Psoas muscle (tissue), 7 donors: ENCODE measurements at regions not wholly inside any gene's neighbourhood (a gene's known extent, or its start where the extent isn't known, plus 50 kb on each side); places are given as distances from the start of the nearest gene placed in this dataset.

ENCODE experiments used
- ATAC-seq, 4 donors: fragments of 200-7000 bp; cut with Tn5 transposase; one replicate each; pipeline ENCODE4 v1.9.1; 2020; ENCODE audit warnings: moderate library complexity in 3 of 4, mild to moderate bottlenecking in 2 of 4
- DNase-seq, 2 donors: peaks; one replicate each; pipeline ENCODE4 v3.0.0-alpha.2; 2020
- H3K27ac ChIP-seq: fragments of 200-600 bp; one replicate; pipeline ENCODE4 v1.8.0; 2022
- H3K27me3 ChIP-seq, 3 donors: fragments of 200-600 bp in 1 of 3; one replicate each; pipeline versions ENCODE4 v1.6.1 to v1.8.0; 2013 to 2022; ENCODE audit warnings: low read length in 2 of 3, mild to moderate bottlenecking in 2 of 3, moderate library complexity in 1 of 3; ENCODE audit not compliant: insufficient read depth in 3 of 3
- H3K36me3 ChIP-seq, 2 donors: fragments of 200-600 bp in 1 of 2; one replicate each; pipeline versions ENCODE4 v1.6.1 to v1.8.0; 2013 to 2022; ENCODE audit warnings: low read depth in 1 of 2, mild to moderate bottlenecking in 1 of 2, moderate library complexity in 1 of 2; ENCODE audit not compliant: insufficient read depth in 1 of 2
- H3K4me1 ChIP-seq: fragments of 200-600 bp; one replicate; pipeline ENCODE4 v1.8.0; 2022
- H3K4me3 ChIP-seq: fragments of 200-600 bp; one replicate; pipeline ENCODE4 v1.8.0; 2022; ENCODE audit warnings: mild to moderate bottlenecking
- H3K9me3 ChIP-seq: fragments of 200-600 bp; one replicate; pipeline ENCODE4 v1.8.0; 2022
- WGBS, 3 donors: extraction: QIAGEN DNeasy Blood & Tissue Kit; methylation state at CpG; one replicate each; pipeline versions ENCODE4 v1.1.6 to v1.1.7; 2013; 5-methylcytosine and 5-hydroxymethylcytosine counted together
- intact Hi-C, 2 donors: fragments of 100-400 bp; cut with DNase I; formaldehyde crosslinking; loops; one replicate each; pipeline versions ENCODE4 v1.11.0 to v1.14.2; 2022
- TF ChIP-seq, protein P1 (sequence below): fragments of 200-600 bp; IDR thresholded peaks from one replicate; pipeline ENCODE4 v1.8.0; 2022; ENCODE audit warnings: antibody characterized with exemption
- donor health status: healthy with polysubstance abuse.
- donor health status: DM: no; HTN: no; CAD: no; lungs with moderate emphysema.
- donor health status: Bipolar disorder and iron deficiency.
- donor health status: healthy.
- donor health status: DM: yes; HTN: yes; CAD: no.
- donor health status: DM: no; HTN: no; CAD: no.
- donor health status: DM: yes; HTN: yes; CAD: no.

DNA sequence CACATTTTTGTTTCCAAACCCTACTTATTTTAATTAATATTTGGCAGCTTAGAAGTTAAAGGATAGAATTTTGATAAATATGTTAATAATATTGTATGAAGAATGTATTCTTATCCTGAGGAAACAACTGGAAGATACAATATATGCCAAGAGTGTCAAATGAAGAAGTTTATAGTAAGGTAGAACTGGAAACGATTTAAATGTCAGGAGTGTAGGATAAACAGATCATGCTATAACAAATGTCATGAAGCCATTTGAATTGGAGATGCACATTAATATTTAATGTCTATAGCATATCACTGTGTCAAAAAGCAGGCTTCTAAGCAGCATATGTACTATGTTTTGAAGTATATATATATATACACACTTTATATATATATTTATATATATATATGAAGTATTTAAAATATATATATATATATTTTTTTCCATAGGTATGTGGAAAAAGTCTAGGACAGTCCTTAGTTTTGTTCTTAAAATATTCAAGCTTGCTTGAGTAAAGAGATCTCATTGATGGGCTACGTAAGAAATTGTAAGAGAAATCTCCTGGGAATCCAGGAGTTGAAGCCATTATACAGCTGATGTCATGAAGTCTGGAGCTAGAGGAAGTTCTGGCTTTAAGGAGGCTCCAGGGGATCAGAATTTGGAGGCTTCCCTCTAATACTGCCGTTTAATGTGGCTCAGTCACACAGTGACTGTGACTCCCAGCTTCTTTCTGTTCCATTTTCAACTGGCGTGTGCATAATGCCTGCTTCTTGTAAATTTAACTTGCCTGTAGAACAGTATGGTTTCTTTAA is 79.9 kb upstream of the MYCBP2 start:
- Histone ChIP-seq H3K9me3 (no peaks in the 10 kb centered on the region), H3K36me3 (no peaks in the 10 kb centered on the region), H3K4me1 (no peaks in the 10 kb centered on the region), H3K27me3 (no peaks in the 10 kb centered on the region), H3K27ac (no peak overlapping the region), H3K4me3 (no peak overlapping the region)
- intact Hi-C loops, result no loop called here
- TF ChIP-seq, protein P1, sequence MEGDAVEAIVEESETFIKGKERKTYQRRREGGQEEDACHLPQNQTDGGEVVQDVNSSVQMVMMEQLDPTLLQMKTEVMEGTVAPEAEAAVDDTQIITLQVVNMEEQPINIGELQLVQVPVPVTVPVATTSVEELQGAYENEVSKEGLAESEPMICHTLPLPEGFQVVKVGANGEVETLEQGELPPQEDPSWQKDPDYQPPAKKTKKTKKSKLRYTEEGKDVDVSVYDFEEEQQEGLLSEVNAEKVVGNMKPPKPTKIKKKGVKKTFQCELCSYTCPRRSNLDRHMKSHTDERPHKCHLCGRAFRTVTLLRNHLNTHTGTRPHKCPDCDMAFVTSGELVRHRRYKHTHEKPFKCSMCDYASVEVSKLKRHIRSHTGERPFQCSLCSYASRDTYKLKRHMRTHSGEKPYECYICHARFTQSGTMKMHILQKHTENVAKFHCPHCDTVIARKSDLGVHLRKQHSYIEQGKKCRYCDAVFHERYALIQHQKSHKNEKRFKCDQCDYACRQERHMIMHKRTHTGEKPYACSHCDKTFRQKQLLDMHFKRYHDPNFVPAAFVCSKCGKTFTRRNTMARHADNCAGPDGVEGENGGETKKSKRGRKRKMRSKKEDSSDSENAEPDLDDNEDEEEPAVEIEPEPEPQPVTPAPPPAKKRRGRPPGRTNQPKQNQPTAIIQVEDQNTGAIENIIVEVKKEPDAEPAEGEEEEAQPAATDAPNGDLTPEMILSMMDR, result no peak
- 55 to 61% (median 61%) methylated on average over 4 of the region's 4 CpGs for WGBS, 3 donors
- no peak for DNase-seq
- no peak for ATAC-seq

DNA sequence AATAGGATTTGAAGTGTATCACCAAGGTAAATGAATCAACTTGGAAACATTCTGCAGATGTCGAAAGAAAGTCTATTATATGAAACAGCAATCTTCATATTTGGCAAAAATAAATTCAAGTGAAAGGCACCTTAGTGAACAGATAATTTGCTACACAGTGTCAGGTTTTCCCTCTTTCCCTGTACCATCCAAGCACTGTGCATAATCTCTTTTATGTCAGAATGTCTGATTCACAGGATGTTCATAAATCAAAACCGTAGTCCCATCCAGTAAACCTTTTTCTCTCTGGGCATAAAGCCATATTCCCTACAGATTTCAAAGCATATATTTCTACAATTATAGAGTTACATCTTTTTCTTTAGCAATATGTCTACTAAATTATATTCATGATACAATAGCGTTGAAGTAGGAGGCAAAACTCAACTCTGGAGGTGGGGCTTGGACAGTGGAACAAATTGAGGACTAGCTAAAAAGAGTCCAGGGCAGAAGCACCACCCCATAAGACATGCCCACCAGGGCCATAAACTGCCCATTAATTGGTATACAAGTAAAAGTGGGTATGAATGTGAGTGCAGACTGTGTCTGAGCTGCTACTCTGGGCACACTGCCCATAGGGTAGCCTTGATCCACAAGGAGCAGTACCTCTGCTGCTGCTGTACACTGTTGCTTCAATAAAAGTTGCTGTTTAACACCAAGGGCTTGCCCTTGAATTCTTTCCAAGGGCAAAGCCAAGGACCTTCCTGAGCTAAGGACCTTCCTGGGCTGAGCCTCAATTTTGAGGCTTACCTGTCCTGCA is 72.1 kb upstream of the MYCBP2 start:
- H3K36me3 ChIP-seq, result no peaks in the 10 kb centered on the region
- no peak overlapping the region for H3K4me3 ChIP-seq
- H3K4me1 ChIP-seq, result no peaks in the 10 kb centered on the region
- WGBS, 3 donors, result 77 to 82% (median 77%) methylated on average over 3 of the region's 3 CpGs
- no peak for ATAC-seq
- TF ChIP-seq, protein P1, result no peak
- intact Hi-C loops, result no loop called here
- no peaks in the 10 kb centered on the region for H3K9me3 ChIP-seq
- no peak overlapping the region for H3K27ac ChIP-seq
- no peak for DNase-seq
- H3K27me3 ChIP-seq, result peaks cover 0 to 4% (median 0%) of the 10 kb centered on the region in 3 donors

DNA sequence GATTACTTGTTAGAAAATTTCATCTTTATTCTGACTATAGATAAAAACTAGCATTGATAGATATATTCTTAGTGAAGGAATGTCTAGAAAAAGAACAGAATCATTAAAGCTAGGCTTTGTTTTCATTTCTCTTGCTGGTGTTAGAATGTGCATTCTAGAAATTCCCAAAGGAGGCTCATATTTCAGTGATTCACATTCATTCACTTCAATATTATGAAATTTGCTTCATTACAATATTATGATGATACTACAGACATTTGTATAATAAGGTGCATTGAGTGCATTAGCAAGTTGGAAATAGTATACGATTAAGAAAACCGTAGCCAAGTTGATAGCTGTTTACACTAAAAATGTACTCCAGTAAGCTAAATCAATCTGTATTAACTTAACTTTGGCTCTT is 70.7 kb upstream of the MYCBP2 start:
- Histone ChIP-seq H3K27ac (no peak overlapping the region), H3K4me3 (no peak overlapping the region), H3K27me3 (peaks cover 0 to 4% (median 0%) of the 10 kb centered on the region in 3 donors), H3K36me3 (no peaks in the 10 kb centered on the region), H3K4me1 (no peaks in the 10 kb centered on the region), H3K9me3 (no peaks in the 10 kb centered on the region)
- DNase-seq (no peak), ATAC-seq (no peak)
- intact Hi-C loops, result no loop called here
- TF ChIP-seq, protein P1, result no peak
- WGBS, 3 donors, result 72 to 84% (median 82%) methylated on average over 2 of the region's 2 CpGs

DNA sequence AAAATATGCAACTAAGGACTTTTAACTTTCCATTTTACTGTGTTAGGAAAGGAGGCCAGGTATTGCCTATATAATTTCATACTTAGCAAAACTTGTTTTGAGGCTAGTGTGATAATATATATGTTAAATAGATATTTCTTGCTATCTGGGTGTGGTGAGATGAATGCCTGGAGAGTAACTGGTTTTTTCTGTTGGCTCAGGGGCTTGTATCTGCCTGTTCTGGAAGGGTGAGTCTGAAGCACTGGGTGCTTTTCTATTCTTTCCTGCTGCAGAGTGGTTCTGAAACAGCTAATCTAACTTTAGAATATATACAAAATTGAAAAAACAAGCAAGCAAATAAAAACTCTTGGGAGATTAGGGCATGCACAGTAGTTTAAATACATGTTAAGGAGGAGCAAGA is 64.6 kb upstream of the MYCBP2 start:
- Histone ChIP-seq H3K36me3 (no peaks in the 10 kb centered on the region), H3K27me3 (no peaks in the 10 kb centered on the region), H3K4me1 (no peaks in the 10 kb centered on the region), H3K9me3 (no peaks in the 10 kb centered on the region), H3K27ac (no peak overlapping the region), H3K4me3 (no peak overlapping the region)
- no peak for ATAC-seq
- no peak for DNase-seq
- TF ChIP-seq, protein P1, result no peak
- intact Hi-C loops, result no loop called here
